HEK293 (cell line): ENCODE measurements at regions not wholly inside any gene's neighbourhood (a gene's known extent, or its start where the extent isn't known, plus 50 kb on each side); places are given as distances from the start of the nearest gene placed in this dataset.

ENCODE experiments used
- CTCF ChIP-seq: fragments of 450-650 bp; formaldehyde crosslinking; IDR thresholded peaks from 2 replicates; pipeline ENCODE4 v1.5.1; 2016; ENCODE audit warnings: missing biosample characterization, missing genetic modification characterization
- GFI1B ChIP-seq: fragments of 450-650 bp; formaldehyde crosslinking; IDR thresholded peaks from 2 replicates; pipeline ENCODE4 v1.5.1; 2016; ENCODE audit warnings: missing biosample characterization, missing genetic modification characterization
- PRDM1 ChIP-seq: fragments of 450-650 bp; formaldehyde crosslinking; IDR thresholded peaks from 2 replicates; pipeline ENCODE4; 2016; ENCODE audit warnings: missing biosample characterization, missing genetic modification characterization
- REST ChIP-seq: fragments of 450-650 bp; formaldehyde crosslinking; IDR thresholded peaks from 2 replicates; pipeline ENCODE4 v1.5.1; 2016; ENCODE audit warnings: missing biosample characterization, missing genetic modification characterization
- ZBTB7A ChIP-seq: fragments of 450-650 bp; formaldehyde crosslinking; IDR thresholded peaks from 2 replicates; pipeline ENCODE4 v1.5.1; 2016; ENCODE audit warnings: low read depth, missing biosample characterization, missing genetic modification characterization
- ZNF121 ChIP-seq: fragments of 450-650 bp; formaldehyde crosslinking; IDR thresholded peaks from 2 replicates; pipeline ENCODE4 v1.5.1; 2016; ENCODE audit warnings: missing biosample characterization, missing genetic modification characterization
- ZNF140 ChIP-seq: fragments of 450-650 bp; formaldehyde crosslinking; IDR thresholded peaks from 2 replicates; pipeline ENCODE4 v1.5.1; 2016; ENCODE audit warnings: missing biosample characterization, missing genetic modification characterization
- ZNF391 ChIP-seq: fragments of 450-650 bp; formaldehyde crosslinking; IDR thresholded peaks from 2 replicates; pipeline ENCODE4 v1.5.1; 2016; ENCODE audit warnings: low read depth, missing biosample characterization, missing genetic modification characterization, borderline replicate concordance
- ZNF433 ChIP-seq: fragments of 450-650 bp; formaldehyde crosslinking; IDR thresholded peaks from 2 replicates; pipeline ENCODE4 v1.5.1; 2016; ENCODE audit warnings: missing biosample characterization, missing genetic modification characterization, low read depth
- ZNF521 ChIP-seq: fragments of 450-650 bp; formaldehyde crosslinking; IDR thresholded peaks from 2 replicates; pipeline ENCODE4 v1.5.1; 2017; ENCODE audit warnings: missing biosample characterization, mild to moderate bottlenecking, missing genetic modification characterization
- ZNF580 ChIP-seq: fragments of 450-650 bp; formaldehyde crosslinking; IDR thresholded peaks from 2 replicates; pipeline ENCODE4 v1.5.1; 2016; ENCODE audit warnings: missing biosample characterization, missing genetic modification characterization
- ZNF670 ChIP-seq: fragments of 450-650 bp; formaldehyde crosslinking; IDR thresholded peaks from 2 replicates; pipeline ENCODE4 v1.5.1; 2016; ENCODE audit warnings: missing biosample characterization, missing genetic modification characterization, low read depth

- TF ChIP-seq ZNF521 (tag by site-specific recombination), result no peak
- TF ChIP-seq CTCF (tag by site-specific recombination), result no peak
- no peak for TF ChIP-seq ZNF580 (tag by site-specific recombination)
- no peak for TF ChIP-seq ZNF670 (tag by site-specific recombination)
- TF ChIP-seq ZNF140 (tag by site-specific recombination), result no peak
- TF ChIP-seq GFI1B, result no peak
- TF ChIP-seq ZNF391, result no peak
- no peak for TF ChIP-seq REST (tag by site-specific recombination)
- no peak for TF ChIP-seq PRDM1
- no peak for TF ChIP-seq ZNF121 (tag by site-specific recombination)
- no peak for TF ChIP-seq ZBTB7A (tag by site-specific recombination)
- no peak for TF ChIP-seq ZNF433
Measured at GRCh38 chr13:77457966-77458365, 77.5 kb upstream of the SCEL start.
